ENCODE measurements at regions not wholly inside any gene's neighbourhood (a gene's known extent, or its start where the extent isn't known, plus 50 kb on each side); places are given as distances from the start of the nearest gene placed in this dataset.

DNA sequence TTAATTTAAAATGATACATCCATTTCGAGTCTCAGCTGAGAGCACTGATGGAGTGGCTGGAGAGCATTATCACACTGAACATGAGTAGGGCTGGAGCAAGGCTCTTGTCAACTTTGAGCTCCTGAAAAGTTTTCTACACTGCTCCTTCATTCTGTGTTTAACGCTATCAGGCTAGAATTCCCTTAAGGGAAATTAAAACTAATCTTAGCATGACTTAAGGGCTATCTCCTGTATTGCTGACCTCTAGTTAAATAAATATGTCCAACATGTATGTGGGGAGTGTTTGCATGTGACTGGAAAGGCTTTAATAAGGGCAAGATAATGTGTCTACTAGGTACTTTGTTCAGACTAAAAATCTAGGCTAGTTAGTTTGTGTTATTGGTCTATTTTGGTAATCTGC is 116.7 kb upstream of the CAND1 start:
- Histone ChIP-seq H3K4me1 (ENCODE audit: control insufficient read depth, insufficient read depth, low read length) (peaks cover 15% of the 10 kb centered on the region), H3K4me3 (ENCODE audit: low read depth, low read length) (no peak overlapping the region), H3K9me3 (ENCODE audit: control insufficient read depth, insufficient read depth, low read depth, low read length) (no peaks in the 10 kb centered on the region), H3K27ac (ENCODE audit: extremely low read depth, low read depth, low read length) (no peak overlapping the region), H3K36me3 (ENCODE audit: control insufficient read depth in 2 of 2, insufficient read depth in 1 of 2, low read length in 2 of 2) (no peaks in the 10 kb centered on the region)
- ChIA-PET POLR2A (no interaction called here), CTCF (interaction anchor here (0.6 to 1.3 kb wide), 3 partner anchors 8 to 632 kb away, joined by 3 to 4 read pairs (median 3); no protein-coding TSS in a partner anchor)
- TF ChIP-seq, protein P1, sequence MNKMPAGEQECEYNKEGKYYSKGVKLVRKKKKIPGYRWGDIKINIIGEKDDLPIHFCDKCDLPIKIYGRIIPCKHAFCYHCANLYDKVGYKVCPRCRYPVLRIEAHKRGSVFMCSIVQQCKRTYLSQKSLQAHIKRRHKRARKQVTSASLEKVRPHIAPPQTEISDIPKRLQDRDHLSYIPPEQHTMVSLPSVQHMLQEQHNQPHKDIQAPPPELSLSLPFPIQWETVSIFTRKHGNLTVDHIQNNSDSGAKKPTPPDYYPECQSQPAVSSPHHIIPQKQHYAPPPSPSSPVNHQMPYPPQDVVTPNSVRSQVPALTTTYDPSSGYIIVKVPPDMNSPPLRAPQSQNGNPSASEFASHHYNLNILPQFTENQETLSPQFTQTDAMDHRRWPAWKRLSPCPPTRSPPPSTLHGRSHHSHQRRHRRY (tag by site-specific recombination; IDR thresholded peaks at IDR 0.05): no peak
- TF ChIP-seq ZEB2 (tag by site-specific recombination; IDR thresholded peaks at IDR 0.05): no peak

DNA sequence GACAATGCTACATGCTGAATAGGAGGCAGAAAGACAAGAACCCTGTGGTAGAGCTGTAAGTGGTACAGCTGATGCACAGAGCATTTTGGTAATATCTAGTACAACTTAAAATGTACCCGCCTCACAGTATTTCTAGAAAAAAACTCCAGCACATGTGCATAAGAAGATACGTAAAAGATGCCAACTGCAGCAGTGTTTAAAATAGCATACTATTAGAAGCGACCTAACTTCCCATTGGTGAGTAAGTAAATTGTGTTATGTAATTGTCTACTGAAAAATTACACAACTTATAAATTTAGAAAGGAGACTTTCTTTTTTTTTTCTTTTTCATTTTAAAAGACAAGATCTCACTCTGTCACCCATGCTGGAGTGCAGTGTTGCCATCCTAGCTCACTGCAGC is 114.3 kb upstream of the CAND1 start:
- Histone ChIP-seq H3K4me3 (ENCODE audit: low read depth, low read length) (no peak overlapping the region), H3K4me1 (ENCODE audit: control insufficient read depth, insufficient read depth, low read length) (peaks cover 12% of the 10 kb centered on the region), H3K9me3 (ENCODE audit: control insufficient read depth, insufficient read depth, low read depth, low read length) (no peaks in the 10 kb centered on the region), H3K36me3 (ENCODE audit: control insufficient read depth in 2 of 2, insufficient read depth in 1 of 2, low read length in 2 of 2) (no peaks in the 10 kb centered on the region), H3K27ac (ENCODE audit: extremely low read depth, low read depth, low read length) (no peak overlapping the region)
- TF ChIP-seq ZNF133 (tag by site-specific recombination; IDR thresholded peaks at IDR 0.05) (no peak), ZNF747 (tag by site-specific recombination; IDR thresholded peaks at IDR 0.05) (no peak), ZNF596 (tag by site-specific recombination; IDR thresholded peaks at IDR 0.05) (no peak), ZNF155 (tag by site-specific recombination; IDR thresholded peaks at IDR 0.05) (no peak), ZNF292 (tag by site-specific recombination; IDR thresholded peaks at IDR 0.05; ENCODE audit: borderline replicate concordance, low read depth) (no peak), YY1 (tag by site-specific recombination; IDR thresholded peaks at IDR 0.05) (no peak), ZBTB8A (tag by site-specific recombination; IDR thresholded peaks at IDR 0.05) (no peak), ZNF239 (tag by site-specific recombination; IDR thresholded peaks at IDR 0.05) (no peak), ZFP69B (tag by site-specific recombination; IDR thresholded peaks at IDR 0.05) (no peak)
- TF ChIP-seq, protein P2, sequence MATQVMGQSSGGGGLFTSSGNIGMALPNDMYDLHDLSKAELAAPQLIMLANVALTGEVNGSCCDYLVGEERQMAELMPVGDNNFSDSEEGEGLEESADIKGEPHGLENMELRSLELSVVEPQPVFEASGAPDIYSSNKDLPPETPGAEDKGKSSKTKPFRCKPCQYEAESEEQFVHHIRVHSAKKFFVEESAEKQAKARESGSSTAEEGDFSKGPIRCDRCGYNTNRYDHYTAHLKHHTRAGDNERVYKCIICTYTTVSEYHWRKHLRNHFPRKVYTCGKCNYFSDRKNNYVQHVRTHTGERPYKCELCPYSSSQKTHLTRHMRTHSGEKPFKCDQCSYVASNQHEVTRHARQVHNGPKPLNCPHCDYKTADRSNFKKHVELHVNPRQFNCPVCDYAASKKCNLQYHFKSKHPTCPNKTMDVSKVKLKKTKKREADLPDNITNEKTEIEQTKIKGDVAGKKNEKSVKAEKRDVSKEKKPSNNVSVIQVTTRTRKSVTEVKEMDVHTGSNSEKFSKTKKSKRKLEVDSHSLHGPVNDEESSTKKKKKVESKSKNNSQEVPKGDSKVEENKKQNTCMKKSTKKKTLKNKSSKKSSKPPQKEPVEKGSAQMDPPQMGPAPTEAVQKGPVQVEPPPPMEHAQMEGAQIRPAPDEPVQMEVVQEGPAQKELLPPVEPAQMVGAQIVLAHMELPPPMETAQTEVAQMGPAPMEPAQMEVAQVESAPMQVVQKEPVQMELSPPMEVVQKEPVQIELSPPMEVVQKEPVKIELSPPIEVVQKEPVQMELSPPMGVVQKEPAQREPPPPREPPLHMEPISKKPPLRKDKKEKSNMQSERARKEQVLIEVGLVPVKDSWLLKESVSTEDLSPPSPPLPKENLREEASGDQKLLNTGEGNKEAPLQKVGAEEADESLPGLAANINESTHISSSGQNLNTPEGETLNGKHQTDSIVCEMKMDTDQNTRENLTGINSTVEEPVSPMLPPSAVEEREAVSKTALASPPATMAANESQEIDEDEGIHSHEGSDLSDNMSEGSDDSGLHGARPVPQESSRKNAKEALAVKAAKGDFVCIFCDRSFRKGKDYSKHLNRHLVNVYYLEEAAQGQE (tag by site-specific recombination; IDR thresholded peaks at IDR 0.05): no peak
- TF ChIP-seq, protein P3, sequence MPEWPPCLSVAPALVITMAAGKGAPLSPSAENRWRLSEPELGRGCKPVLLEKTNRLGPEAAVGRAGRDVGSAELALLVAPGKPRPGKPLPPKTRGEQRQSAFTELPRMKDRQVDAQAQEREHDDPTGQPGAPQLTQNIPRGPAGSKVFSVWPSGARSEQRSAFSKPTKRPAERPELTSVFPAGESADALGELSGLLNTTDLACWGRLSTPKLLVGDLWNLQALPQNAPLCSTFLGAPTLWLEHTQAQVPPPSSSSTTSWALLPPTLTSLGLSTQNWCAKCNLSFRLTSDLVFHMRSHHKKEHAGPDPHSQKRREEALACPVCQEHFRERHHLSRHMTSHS (tag by site-specific recombination; IDR thresholded peaks at IDR 0.05): no peak
- ChIA-PET CTCF (interaction anchor here (0.6 to 1.5 kb wide), 2 partner anchors 12 to 31 kb away, joined by 3 to 5 read pairs; no protein-coding TSS in a partner anchor), POLR2A (no interaction called here)

DNA sequence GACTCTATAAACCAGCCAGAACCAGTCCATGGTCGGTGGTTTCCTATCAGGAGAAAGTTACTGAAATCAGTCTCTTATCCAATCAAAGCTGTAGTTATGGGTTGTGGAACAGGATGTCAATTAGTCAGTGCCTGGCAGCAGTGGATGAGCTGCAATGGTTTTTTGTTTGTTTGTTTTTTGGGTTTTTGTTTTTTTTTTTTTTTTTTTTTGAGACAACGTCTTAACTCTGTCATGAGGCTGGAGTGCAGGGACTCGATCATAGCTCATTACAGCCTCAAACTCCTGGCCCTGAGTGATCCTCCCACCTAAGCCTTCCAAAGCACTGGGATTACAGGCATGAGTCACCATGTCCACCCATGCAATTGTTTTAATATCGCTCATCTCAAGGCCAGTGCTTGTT is 113.3 kb upstream of the CAND1 start:
- H3K36me3 ChIP-seq (ENCODE audit: control insufficient read depth in 2 of 2, insufficient read depth in 1 of 2, low read length in 2 of 2): no peaks in the 10 kb centered on the region
- H3K4me3 ChIP-seq (ENCODE audit: low read depth, low read length): no peak overlapping the region
- POLR2A ChIA-PET: no interaction called here
- peaks cover 12% of the 10 kb centered on the region for H3K4me1 ChIP-seq (ENCODE audit: control insufficient read depth, insufficient read depth, low read length)
- CTCF ChIA-PET: interaction anchor here (1.5 kb wide), 1 partner anchor 12 kb away, joined by 5 read pairs; no protein-coding TSS in a partner anchor
- no peak overlapping the region for H3K27ac ChIP-seq (ENCODE audit: extremely low read depth, low read depth, low read length)
- H3K9me3 ChIP-seq (ENCODE audit: control insufficient read depth, insufficient read depth, low read depth, low read length): no peaks in the 10 kb centered on the region
- TF ChIP-seq EGR2 (tag by site-specific recombination; IDR thresholded peaks at IDR 0.05; ENCODE audit: low read depth) (peak; percentile 77), ZNF350 (tag by site-specific recombination; IDR thresholded peaks at IDR 0.05) (no peak), REPIN1 (tag by site-specific recombination; IDR thresholded peaks at IDR 0.05; ENCODE audit: low read depth) (no peak), ZNF560 (tag by site-specific recombination; IDR thresholded peaks at IDR 0.05; ENCODE audit: borderline replicate concordance) (no peak), ZNF433 (tag by site-specific recombination; IDR thresholded peaks at IDR 0.05; ENCODE audit: low read depth) (no peak), ZEB2 (tag by site-specific recombination; IDR thresholded peaks at IDR 0.05) (0 out of 2 replicates have a peak, but pooled peaks have one; percentile 35)
- TF ChIP-seq, protein P2 (tag by site-specific recombination; IDR thresholded peaks at IDR 0.05): no peak
- TF ChIP-seq, protein P4, sequence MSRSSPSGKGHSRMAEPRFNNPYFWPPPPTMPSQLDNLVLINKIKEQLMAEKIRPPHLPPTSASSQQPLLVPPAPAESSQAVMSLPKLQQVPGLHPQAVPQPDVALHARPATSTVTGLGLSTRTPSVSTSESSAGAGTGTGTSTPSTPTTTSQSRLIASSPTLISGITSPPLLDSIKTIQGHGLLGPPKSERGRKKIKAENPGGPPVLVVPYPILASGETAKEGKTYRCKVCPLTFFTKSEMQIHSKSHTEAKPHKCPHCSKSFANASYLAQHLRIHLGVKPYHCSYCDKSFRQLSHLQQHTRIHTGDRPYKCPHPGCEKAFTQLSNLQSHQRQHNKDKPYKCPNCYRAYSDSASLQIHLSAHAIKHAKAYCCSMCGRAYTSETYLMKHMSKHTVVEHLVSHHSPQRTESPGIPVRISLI (tag by site-specific recombination; IDR thresholded peaks at IDR 0.05): peak; percentile 93
- TF ChIP-seq, protein P5, sequence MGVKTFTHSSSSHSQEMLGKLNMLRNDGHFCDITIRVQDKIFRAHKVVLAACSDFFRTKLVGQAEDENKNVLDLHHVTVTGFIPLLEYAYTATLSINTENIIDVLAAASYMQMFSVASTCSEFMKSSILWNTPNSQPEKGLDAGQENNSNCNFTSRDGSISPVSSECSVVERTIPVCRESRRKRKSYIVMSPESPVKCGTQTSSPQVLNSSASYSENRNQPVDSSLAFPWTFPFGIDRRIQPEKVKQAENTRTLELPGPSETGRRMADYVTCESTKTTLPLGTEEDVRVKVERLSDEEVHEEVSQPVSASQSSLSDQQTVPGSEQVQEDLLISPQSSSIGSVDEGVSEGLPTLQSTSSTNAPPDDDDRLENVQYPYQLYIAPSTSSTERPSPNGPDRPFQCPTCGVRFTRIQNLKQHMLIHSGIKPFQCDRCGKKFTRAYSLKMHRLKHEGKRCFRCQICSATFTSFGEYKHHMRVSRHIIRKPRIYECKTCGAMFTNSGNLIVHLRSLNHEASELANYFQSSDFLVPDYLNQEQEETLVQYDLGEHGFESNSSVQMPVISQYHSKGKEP (tag by site-specific recombination; IDR thresholded peaks at IDR 0.05): no peak
